Frontal cortex (tissue), 3 donors: ENCODE measurements at regions not wholly inside any gene's neighbourhood (a gene's known extent, or its start where the extent isn't known, plus 50 kb on each side); places are given as distances from the start of the nearest gene placed in this dataset.
"Not testable (repeated sequence)": the region's sequence is repeated elsewhere in the genome, so short reads cannot be mapped to it uniquely, and the experiment has no call there.

ENCODE experiments used
- DNase-seq, 2 donors: peaks; one replicate each; pipeline ENCODE4 v3.0.0; 2012; ENCODE audit warnings: low spot score in 2 of 2
- FAIRE-seq: peaks from 2 replicates; lab custom pipeline; 2012; peaks lifted over from hg19 to GRCh38; lab: Jason Lieb, UNC
- donor health status: control.
- donor health status: control.
- donor health status: control.

- FAIRE-seq (no peak), DNase-seq (no peak)
Observed at GRCh38 chr5:109986726-109987125, 297.0 kb downstream of the MAN2A1 start.

GRCh38 chr5:109987355-109987754, 297.6 kb downstream of the MAN2A1 start:
- FAIRE-seq (no peak), DNase-seq (no peak)

- FAIRE-seq, result no peak
- no peak for DNase-seq
Observed at GRCh38 chr5:109987970-109988369, 298.2 kb downstream of the MAN2A1 start.

DNA sequence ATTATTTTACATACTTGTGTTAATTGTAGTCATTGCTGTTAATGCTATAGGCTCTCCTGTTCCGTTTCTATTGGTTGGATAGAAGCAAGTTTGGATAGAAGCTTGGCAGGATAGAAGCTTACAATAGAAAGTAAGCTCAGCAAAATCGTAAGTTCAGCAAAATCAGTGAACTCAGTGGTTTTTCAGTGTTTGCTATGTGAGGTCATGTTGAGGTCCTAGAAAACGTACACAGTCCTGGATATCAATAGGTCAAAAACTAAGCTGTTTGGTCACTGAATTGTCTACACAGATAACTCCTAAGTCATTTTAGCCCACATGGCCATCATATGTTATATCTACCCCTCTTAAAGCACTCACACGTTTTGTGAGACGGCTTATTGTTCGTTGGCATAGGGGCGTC, 299.4 kb downstream of the MAN2A1 start:
- no peak for FAIRE-seq
- DNase-seq, result no peak

GRCh38 chr5:109989994-109990722, 300.4 kb downstream of the MAN2A1 start:
- no peak for DNase-seq
- FAIRE-seq, result no peak

GRCh38 chr5:109990723-109991359, 301.1 kb downstream of the MAN2A1 start:
- no peak for FAIRE-seq
- no peak for DNase-seq

DNA sequence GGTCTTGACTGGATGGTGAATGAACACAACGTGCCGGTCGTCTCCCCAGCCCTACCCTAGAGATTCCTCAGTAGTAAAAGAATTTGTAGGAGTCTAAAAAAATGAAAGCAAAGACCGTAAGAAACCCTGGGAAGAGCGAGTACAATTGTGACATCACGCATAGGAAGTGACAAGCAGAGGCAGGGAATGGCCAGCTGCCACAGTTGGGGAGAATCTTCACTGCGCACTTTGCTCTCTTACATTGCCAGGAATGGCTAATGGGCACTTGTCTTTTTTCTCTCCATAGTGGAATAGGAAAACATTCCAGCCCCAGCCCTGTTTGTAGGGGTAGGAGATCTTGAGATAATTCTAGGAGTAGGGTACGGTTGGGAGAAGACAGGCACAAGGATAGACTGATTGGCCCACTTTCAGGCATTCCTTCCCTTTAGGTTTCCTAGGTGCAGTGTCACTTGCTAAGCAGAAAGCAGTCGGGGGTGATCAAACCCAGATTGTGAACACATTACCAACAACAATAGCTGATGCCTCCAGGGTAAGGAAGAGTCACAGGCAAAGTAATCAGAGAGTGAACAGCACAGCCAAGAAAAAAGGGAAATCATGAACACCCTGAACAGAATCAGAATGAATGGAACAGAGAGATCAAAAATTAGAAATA, 302.7 kb downstream of the MAN2A1 start:
- DNase-seq (no peak), FAIRE-seq (no peak)

GRCh38 chr5:109994135-109994534, 304.4 kb downstream of the MAN2A1 start:
- DNase-seq, result no peak
- no peak for FAIRE-seq

DNA sequence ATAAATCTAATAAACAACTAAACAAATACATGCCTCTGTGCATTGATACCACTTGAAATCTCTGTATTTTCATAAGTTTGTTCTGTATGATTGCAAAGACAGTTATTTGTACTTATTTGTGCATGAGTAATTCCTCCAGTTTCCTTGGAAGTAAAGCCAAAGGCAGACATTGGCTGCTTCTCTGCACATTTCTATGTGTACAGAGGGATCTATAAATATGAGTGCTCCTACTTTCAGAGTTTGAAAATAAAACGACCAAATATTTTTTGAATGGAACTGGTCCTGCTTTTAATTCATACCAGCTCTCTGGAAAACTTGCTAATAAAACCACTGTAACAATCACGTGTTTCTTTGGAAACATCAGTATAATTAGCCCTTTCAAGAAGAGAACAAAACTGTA, 306.5 kb downstream of the MAN2A1 start:
- no peak for FAIRE-seq
- no peak for DNase-seq

DNA sequence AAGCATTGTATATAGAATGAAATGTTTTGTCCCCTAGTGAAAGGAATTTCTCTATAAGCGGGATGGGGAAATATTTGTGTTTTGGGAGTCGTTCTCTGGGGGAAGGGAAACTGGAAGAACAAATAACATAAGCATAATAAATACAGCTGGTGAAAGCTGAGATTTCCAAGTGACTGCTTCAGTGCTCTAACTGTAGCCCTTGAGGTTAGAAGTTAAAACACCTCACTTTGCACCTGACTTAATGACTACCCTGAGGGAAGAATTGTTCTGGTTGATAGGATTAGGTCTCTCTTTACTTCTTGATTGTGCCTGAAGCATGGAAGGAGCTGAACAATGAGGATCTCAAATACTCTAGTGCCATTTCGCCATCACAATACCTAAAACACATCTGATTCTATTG, 307.4 kb downstream of the MAN2A1 start:
- DNase-seq, result no peak
- no peak for FAIRE-seq

DNA sequence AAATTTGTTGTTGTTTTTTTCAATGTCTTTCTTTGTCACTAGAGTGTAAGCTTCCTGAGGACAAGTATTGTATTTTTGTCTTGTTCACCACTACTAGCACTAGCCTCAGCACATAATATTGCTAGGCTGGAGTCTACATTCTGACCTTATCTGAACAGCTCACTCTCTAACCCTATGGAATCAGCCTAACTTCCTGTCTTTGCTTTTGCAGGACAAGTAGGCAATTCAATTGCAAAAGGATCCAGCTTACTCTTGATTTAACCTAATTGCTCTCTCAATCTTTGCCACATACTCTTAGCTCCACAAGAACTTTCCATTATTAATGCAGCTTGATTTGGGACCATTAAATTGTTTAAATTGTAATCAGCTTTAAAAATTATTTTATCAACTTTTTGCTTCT, 308.5 kb downstream of the MAN2A1 start:
- FAIRE-seq, result no peak
- no peak for DNase-seq

- FAIRE-seq, result no peak
- no peak for DNase-seq
Observed at GRCh38 chr5:109998726-109999125, 309.0 kb downstream of the MAN2A1 start.

- DNase-seq, result no peak
- no peak for FAIRE-seq
Observed at GRCh38 chr5:110001648-110002047, 311.9 kb downstream of the MAN2A1 start.

DNA sequence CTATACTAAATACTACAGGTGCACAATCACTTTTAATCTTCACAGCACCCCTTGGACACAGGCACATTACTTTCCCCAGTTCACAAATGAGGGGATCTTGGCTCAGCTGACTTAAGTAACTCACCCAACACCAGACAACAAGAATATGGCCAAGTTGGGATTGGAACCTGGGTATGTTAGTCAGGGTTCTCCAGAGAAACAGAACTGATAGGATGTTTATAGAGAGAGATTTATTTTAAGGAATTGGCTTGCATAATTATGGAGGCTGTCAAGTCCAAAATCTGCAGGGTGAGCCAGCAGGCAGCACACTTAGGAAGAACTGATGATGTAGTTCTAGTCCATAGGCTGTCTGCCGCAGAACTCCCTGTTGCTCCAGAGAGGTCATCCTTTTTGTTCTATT, 312.9 kb downstream of the MAN2A1 start:
- no peak for DNase-seq

GRCh38 chr5:110005907-110006562, 316.3 kb downstream of the MAN2A1 start:
- not testable (repeated sequence) for FAIRE-seq

More for the DNA sequence above, 312.9 kb downstream of the MAN2A1 start:
- FAIRE-seq, result no peak

DNA sequence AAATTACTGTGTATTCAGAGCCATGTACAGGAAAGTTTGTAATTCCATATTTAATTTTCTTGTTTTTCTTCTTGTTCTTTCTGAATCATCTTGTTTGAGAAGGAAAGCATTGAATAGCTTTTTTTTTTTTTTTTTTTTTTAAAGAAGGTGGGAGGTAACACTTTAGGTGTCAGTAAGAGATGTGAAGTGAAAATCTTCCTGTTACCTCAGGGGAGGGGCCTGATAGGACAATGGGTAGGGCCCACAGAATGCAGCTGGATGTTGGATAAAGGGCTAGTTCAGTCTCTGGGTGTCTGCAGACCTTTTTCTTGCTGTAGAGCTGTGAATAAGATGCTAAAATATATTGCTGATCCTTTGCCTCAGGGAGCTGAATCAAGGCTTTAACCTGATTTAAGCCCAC, 317.4 kb downstream of the MAN2A1 start:
- FAIRE-seq, result no peak
- DNase-seq, result no peak

More at GRCh38 chr5:110005907-110006562, 316.3 kb downstream of the MAN2A1 start:
- DNase-seq, result not testable (repeated sequence)

DNA sequence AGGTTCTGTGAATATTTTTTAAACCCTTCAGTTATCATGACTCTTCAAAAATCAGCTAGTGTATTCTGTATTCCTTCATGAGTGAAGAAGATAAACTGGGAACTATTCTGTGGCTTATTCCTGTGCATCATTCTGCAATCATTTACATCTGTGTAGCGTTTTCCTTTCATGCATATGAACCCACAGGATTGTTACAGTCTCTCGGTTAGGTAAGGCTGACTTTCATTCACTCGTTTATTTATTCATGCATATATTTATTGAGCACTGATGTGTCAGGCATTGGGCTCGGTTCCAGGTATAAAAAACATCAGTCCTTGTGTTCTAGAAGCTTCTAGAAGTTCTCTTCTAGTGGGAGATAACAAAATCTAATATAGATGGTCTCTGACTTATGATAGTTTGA, 318.4 kb downstream of the MAN2A1 start:
- DNase-seq, result no peak
- FAIRE-seq, result no peak

DNA sequence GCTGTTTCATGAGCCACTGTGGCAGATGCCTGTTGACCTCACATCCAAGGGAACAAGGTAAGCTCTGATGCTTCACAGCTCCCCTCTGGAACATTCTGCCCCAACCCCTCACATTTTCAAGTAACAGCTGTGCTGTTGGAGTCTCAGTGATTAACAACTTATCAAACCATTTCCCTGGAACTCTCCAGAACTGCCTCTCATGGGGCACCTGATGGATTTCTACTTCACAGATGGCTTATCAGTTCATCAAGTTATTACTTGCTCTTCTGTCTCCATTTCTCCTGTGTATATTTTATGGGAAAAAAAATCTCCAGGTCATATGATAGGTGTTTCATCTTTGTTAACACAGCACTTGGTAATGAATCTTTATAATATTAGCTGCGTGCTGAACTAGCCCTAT, 322.4 kb downstream of the MAN2A1 start:
- DNase-seq (no peak), FAIRE-seq (no peak)

GRCh38 chr5:110013017-110013416, 323.3 kb downstream of the MAN2A1 start:
- no peak for DNase-seq
- FAIRE-seq, result no peak

DNA sequence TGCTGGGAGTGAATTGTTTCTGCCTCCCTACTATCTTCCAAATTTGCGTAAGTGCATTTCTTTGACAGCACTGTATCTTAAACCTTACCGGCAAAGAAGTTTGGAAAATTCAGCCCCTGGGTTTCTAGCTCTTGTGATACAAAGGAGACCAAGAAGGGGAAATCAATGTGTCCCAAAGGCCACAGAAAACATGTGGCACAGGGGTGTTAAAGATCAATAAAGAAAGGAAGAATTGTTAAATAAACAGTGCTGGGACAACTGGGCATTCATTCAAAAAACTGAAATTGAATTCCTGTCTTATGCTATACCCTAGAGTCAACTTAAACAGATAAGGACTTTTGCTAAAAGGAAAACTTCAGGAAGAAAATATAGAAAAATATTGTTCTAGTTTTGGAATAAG, 328.1 kb downstream of the MAN2A1 start:
- FAIRE-seq, result no peak
- DNase-seq, result no peak

- FAIRE-seq, result no peak
- no peak for DNase-seq
Observed at GRCh38 chr5:110018509-110018908, 328.8 kb downstream of the MAN2A1 start.
